Activated gamma-delta T cell treated with anti-CD3 and anti-CD28 coated beads, Interleukin-2, amount 50 U/mL, for 16 hours (primary cell): ENCODE measurements at regions not wholly inside any gene's neighbourhood (a gene's known extent, or its start where the extent isn't known, plus 50 kb on each side); places are given as distances from the start of the nearest gene placed in this dataset.
"Not testable (repeated sequence)": the region's sequence is repeated elsewhere in the genome, so short reads cannot be mapped to it uniquely, and the experiment has no call there.

Experiments
- DNase-seq: peaks from one replicate; pipeline ENCODE4 v3.0.0-alpha.2; 2020; ENCODE audit warnings: low read depth

- DNase-seq = no peak
Measured at GRCh38 chr11:104776501-104777170, 121.6 kb downstream of the CASP12 start.

GRCh38 chr11:104774578-104774977 lies 123.7 kb downstream of the CASP12 start:
- no peak for DNase-seq

GRCh38 chr11:104772806-104773241 lies 125.4 kb downstream of the CASP12 start:
- DNase-seq = no peak

- DNase-seq = no peak
Measured at GRCh38 chr11:104771763-104772162, 126.5 kb downstream of the CASP12 start.

GRCh38 chr11:104771046-104771445 lies 127.2 kb downstream of the CASP12 start:
- not testable (repeated sequence) for DNase-seq

GRCh38 chr11:104765401-104766095 lies 132.7 kb downstream of the CASP12 start:
- DNase-seq = no peak

GRCh38 chr11:104764710-104765045 lies 133.6 kb downstream of the CASP12 start:
- DNase-seq = no peak

- DNase-seq = no peak
Measured at GRCh38 chr11:104763930-104764709, 134.1 kb downstream of the CASP12 start.

- DNase-seq = no peak
Measured at GRCh38 chr11:104761511-104761910, 136.7 kb downstream of the CASP12 start.

GRCh38 chr11:104759464-104759863 lies 138.8 kb downstream of the CASP12 start:
- DNase-seq = no peak

- DNase-seq = no peak
Measured at GRCh38 chr11:104738918-104739317, 159.3 kb downstream of the CASP12 start.

GRCh38 chr11:104738208-104738607 lies 160.1 kb downstream of the CASP12 start:
- no peak for DNase-seq

- no peak for DNase-seq
Measured at GRCh38 chr11:104736502-104736901, 161.8 kb downstream of the CASP12 start.

GRCh38 chr11:104734998-104735397 lies 163.3 kb downstream of the CASP12 start:
- no peak for DNase-seq

- no peak for DNase-seq
Measured at GRCh38 chr11:104731890-104732289, 166.4 kb downstream of the CASP12 start.

- DNase-seq = no peak
Measured at GRCh38 chr11:104728927-104729326, 169.3 kb downstream of the CASP12 start.

GRCh38 chr11:104727768-104728167 lies 170.5 kb downstream of the CASP12 start:
- DNase-seq = no peak

GRCh38 chr11:104727095-104727494 lies 171.2 kb downstream of the CASP12 start:
- no peak for DNase-seq

GRCh38 chr11:104725796-104726408 lies 172.4 kb downstream of the CASP12 start:
- DNase-seq = no peak

- no peak for DNase-seq
Measured at GRCh38 chr11:104713401-104713800, 184.9 kb downstream of the CASP12 start.

- peak; percentile 55 for DNase-seq
Measured at GRCh38 chr11:104705490-104706190, 192.6 kb downstream of the CASP12 start.

- DNase-seq = no peak
Measured at GRCh38 chr11:104704888-104705287, 193.4 kb downstream of the CASP12 start.
